ENCODE measurements at regions not wholly inside any gene's neighbourhood (a gene's known extent, or its start where the extent isn't known, plus 50 kb on each side); places are given as distances from the start of the nearest gene placed in this dataset.
A peak's percentile ranks its signal among the peaks of the same experiment; 100 is the strongest.

GRCh38 chr3:88209356-88209755 lies 59.6 kb downstream of the C3orf38 start:
- Histone ChIP-seq H3K36me3 (no peaks in the 10 kb centered on the region), H3K27me3 (no peaks in the 10 kb centered on the region), H3K4me3 (no peak overlapping the region), H3K9me3 (no peaks in the 10 kb centered on the region), H3K27ac (no peak overlapping the region), H3K4me1 (no peaks in the 10 kb centered on the region)
- intact Hi-C loops (cut with DNase I): no loop called here
- no peak for TF ChIP-seq CTCF (IDR thresholded peaks at IDR 0.05)
- ATAC-seq: no peak
- no peak for DNase-seq

- Histone ChIP-seq H3K27ac (no peak overlapping the region), H3K27me3 (no peaks in the 10 kb centered on the region), H3K4me3 (no peak overlapping the region), H3K36me3 (no peaks in the 10 kb centered on the region), H3K9me3 (no peaks in the 10 kb centered on the region), H3K4me1 (no peaks in the 10 kb centered on the region)
- intact Hi-C loops (cut with DNase I): no loop called here
- TF ChIP-seq CTCF (IDR thresholded peaks at IDR 0.05): no peak
- ATAC-seq (no peak), DNase-seq (no peak)
Observed at GRCh38 chr3:88211096-88211890, 61.5 kb downstream of the C3orf38 start.

- peak; percentile 38 for TF ChIP-seq CTCF (IDR thresholded peaks at IDR 0.05)
- H3K4me3 ChIP-seq: no peak overlapping the region
- no peaks in the 10 kb centered on the region for H3K9me3 ChIP-seq
- no peak overlapping the region for H3K27ac ChIP-seq
- no peaks in the 10 kb centered on the region for H3K36me3 ChIP-seq
- H3K27me3 ChIP-seq: no peaks in the 10 kb centered on the region
- DNase-seq: no peak
- H3K4me1 ChIP-seq: no peaks in the 10 kb centered on the region
- peak; percentile 83 for ATAC-seq
- intact Hi-C loops (cut with DNase I): no loop called here
Observed at GRCh38 chr3:88219138-88219792, 69.5 kb downstream of the C3orf38 start.

- Histone ChIP-seq H3K27me3 (no peaks in the 10 kb centered on the region), H3K4me3 (no peak overlapping the region), H3K4me1 (no peaks in the 10 kb centered on the region), H3K27ac (no peak overlapping the region), H3K9me3 (no peaks in the 10 kb centered on the region), H3K36me3 (no peaks in the 10 kb centered on the region)
- no peak for DNase-seq
- intact Hi-C loops (cut with DNase I): no loop called here
- no peak for TF ChIP-seq CTCF (IDR thresholded peaks at IDR 0.05)
- ATAC-seq: no peak
Observed at GRCh38 chr3:88220126-88220525, 70.4 kb downstream of the C3orf38 start.

GRCh38 chr3:88221726-88222125 lies 72.0 kb downstream of the C3orf38 start:
- no peak for DNase-seq
- TF ChIP-seq CTCF (IDR thresholded peaks at IDR 0.05): no peak
- intact Hi-C loops (cut with DNase I): no loop called here
- no peaks in the 10 kb centered on the region for H3K36me3 ChIP-seq
- no peak for ATAC-seq
- H3K27ac ChIP-seq: no peak overlapping the region
- H3K4me3 ChIP-seq: no peak overlapping the region
- H3K9me3 ChIP-seq: no peaks in the 10 kb centered on the region
- no peaks in the 10 kb centered on the region for H3K27me3 ChIP-seq
- H3K4me1 ChIP-seq: no peaks in the 10 kb centered on the region
